HG03135 (cell line): ENCODE measurements at regions not wholly inside any gene's neighbourhood (a gene's known extent, or its start where the extent isn't known, plus 50 kb on each side); places are given as distances from the start of the nearest gene placed in this dataset.

ENCODE experiments used
- ATAC-seq: cut with Tn5 transposase; IDR thresholded peaks from one replicate; pipeline ENCODE4 v1.9.1; 2021; ENCODE audit warnings: mild to moderate bottlenecking, moderate library complexity; ENCODE audit not compliant: unreplicated experiment

DNA sequence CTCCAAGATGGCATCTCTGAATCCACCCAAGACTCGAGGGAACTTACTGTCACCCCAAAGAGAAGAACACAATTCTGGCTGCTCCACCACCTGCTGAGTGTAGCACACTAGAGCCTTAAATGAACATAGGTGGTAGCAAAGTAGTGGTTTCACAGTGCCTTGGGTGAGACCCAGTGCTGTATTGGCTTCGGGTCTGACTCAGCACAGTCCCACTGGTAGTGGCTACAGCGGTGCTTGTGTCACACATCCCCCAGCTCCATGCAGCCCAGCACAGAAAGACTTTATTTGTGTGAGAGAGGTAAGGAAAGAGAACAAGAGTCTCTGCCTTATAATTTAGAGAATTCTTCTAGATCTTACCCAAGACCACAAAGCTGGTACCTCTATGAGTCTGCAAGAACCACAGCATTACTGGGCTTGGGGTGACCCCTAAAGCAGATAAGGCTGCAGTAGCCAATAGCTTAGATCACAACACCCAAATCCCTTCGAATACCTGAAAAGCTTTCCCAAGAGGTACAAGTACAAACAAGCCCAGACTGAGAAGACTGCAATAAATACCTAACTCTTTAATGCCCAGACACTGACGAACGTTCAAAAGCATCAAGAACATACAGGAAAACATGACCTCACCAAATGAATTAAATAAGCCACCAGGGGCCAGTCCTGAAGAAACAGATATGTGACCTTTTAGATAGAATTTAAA, 83.3 kb upstream of the SLC38A4 start:
- ATAC-seq = no peak

DNA sequence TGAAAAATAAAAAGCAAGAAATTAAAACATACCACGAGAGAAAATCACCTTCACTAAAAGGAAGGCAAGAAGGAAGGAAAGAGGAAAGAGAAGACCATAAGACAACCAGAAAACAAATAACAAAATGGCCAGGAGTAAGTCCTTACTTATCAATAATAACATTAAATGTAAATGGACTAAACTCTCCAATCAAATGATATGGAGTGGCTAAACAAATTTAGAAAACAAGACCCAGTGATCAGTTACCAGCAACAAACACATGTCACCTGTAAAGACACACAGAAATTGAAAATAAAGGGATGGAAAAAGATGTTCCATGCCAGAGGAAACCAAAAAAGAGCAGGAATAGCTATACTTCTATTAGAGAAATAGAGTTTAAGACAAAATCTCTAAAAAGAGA, 85.0 kb upstream of the SLC38A4 start:
- ATAC-seq = no peak

DNA sequence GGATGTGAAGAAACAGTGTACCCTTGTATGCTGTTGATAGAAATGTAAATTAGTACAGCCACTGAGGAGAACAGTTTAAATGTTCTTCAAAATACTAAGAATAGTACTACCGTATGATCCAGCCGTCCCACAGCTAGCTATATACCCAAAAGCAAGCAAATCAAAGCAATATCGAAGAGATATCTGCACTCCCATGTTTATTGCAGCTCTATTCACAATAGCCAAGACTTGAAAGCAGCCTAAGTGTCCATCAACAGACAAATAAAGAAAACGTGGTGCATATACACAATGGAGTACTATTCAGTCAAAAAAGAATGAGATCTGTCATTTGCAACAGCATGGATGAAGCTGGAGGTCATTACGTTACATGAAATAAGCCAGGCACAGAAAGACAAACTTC, 88.5 kb upstream of the SLC38A4 start:
- ATAC-seq = no peak

DNA sequence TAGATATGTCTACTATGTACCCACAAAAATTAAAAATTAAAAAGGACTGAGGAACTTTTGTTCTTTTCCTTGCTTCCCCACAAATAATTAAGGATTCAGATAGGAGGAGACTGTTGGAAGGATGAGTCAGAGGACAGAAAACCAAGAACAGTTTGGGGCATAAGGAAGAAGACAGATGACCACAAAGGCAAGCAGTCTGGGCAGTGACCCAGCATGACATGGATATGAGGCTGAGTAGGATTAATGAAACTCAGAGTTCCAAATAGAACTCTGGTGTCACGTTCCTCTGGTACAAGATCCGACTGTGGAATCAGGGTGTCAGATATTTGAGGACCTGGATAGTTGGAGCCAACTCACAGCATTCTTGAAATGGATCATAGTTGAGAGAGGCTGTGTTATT, 89.3 kb upstream of the SLC38A4 start:
- ATAC-seq = no peak

DNA sequence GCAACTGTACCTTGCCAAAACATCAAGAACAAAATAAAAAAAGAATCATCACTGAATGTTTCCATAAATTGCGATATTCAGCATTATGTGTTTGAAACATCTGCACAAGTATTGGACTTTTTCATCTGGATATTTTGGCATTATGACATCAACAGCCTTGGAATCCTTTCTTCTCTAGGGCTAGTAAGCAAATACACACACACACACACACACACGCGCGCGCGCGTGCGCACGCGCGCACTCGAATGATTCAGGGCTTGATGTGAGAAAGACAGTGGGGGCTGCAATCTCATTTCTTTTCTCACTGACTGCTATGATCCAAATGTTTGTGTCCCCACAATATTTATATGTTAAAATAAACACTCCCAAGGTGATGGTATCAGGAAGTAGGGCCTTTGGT, 90.0 kb upstream of the SLC38A4 start:
- ATAC-seq = no peak

DNA sequence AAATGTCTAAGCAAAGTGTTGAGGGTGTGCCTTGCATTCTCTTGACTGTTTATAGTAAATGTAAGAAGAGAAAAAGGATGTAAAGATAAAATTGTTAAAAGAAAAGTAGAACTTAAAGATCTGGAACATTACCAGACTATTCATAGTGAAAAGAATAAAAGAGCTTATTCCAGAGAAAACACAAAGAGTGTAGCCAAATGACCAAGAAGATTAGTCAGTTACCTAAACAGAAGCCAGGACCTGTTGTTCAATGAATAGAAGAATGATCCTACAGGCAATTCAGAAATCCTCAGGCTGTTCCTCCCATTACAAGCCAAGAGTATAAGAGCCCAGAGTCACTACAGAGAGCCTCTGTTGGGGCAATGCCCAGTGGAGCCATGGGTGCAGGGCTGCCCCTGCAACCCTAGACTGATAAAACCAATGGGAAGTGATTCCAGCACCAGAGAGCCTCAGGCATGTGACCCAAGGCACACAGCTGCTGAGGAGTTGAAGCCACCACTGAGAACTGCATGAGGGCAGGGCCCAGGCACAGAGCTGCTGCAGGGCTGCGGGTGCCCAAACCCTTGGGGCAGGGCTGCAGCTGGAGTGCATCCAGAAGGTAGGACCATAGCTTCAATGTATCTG, 91.1 kb upstream of the SLC38A4 start:
- ATAC-seq = no peak

DNA sequence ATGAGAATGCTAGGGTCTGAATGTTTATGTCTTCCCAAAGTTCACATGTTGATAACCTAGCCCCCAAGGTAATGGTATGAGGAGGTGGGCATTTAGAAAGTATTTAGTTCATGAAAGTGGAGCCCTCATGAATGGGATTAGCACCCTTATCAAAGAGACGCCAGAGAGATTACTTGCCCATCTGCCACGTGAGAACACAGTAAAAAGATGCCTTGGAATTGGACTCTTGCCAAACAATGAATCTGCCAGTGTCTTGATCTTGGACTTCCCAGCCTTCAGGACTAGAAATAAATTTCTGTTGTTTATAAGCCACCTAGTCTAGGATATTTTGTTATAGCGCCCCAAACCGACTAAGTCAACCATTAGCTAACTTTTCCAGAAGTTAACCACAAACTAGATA, 92.0 kb upstream of the SLC38A4 start:
- no peak for ATAC-seq

DNA sequence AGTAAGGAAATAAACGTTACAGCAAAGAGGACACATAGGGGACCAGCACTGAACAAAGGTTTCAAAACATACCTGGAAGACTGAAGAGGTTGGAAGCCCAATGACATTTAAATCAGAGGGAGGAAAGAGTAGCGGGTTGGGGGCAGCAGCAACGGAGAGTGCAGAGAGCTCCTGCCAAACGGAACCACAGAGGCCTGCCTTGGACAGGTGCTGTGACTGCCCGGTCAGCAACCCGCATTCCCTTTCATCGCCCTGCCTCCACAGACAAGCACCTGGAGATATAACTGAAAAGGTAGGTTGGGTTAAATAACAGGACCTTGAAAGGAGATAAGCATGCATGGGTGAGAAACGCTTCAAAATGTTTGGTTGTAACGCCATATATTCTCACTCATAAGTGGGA, 92.8 kb upstream of the SLC38A4 start:
- ATAC-seq = no peak

DNA sequence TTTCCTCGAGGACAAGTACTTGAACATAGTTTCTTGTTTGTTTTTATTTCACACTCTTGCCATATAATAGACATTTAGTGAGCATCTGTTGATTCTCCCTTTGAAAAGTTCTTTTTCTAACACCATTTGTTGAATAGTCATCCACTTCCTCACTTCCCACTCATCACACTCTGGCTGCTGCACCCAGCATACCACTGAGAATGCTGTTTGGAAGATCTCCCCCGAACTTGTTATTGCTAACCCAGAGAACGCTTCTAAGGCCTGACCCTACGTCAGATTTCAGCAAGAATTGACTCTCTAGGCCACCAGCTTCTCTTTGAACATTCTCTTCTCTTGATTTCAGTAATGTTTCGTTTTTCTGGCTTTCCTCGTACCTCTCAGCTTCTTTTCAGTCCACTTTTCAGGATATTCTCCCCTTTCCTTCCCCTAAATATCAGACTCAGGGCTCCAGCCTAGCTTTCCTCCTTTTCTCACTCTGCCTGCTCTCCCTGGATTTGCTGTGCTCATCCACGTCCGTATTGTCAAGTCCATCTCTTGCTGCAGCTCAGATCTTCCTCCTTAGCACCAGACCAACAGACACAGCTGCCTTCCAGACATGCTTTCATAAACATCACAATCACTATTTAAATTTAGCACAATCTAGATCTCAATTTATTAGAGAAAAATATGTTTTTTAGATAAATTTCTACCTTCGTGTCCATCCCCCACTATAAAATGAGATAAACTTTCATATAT, 94.0 kb upstream of the SLC38A4 start:
- no peak for ATAC-seq

DNA sequence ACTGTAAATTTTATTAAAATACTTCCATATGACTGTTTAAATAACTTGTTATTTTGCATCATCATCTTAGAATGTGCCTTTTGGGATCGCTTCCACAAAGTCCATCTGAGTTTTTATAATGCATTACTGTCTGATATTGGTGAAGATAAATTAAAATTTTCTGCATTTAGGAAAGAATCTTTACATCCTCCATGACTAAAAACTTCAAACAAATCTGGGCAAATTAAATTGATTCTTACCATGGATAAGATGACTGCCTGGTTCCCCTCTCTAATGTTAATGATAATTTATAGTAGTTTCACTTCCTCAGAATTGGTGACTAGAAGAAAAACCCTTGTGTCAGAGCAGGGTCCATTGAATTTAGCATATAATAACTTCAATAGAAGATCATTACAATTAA, 94.7 kb upstream of the SLC38A4 start:
- ATAC-seq = no peak

DNA sequence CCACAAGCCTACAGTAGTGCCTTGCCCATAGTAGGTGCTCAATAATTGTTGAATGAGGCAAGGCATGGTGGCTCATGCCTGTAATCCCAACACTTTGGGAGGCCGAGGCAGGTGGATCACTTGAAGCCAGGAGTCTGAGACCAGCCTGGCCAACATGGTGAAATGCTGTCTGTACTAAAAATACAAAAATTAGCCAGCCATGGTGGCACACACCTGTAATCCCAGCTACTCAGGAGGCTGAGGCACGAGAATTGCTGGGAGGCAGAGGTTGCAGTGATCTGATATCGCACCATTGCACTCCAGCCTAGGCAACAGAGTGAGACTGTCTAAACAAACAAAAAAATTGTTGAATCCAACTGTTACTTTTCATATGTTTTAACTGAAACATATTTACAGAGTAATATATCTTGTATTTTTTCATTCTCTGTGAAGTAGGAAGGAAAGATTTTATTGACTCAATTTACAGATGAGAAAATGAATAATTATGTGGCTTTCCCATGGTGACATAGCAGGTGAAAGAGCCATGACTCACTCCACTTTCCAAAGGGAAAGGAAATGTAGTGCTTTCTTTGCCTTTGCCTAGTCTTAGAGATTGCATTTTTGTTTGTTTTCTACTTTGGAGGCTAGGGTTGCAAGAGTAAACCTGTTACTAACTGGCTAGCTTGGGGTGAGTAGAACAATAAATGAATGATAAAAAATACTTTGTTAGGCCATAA, 95.4 kb upstream of the SLC38A4 start:
- ATAC-seq = no peak

DNA sequence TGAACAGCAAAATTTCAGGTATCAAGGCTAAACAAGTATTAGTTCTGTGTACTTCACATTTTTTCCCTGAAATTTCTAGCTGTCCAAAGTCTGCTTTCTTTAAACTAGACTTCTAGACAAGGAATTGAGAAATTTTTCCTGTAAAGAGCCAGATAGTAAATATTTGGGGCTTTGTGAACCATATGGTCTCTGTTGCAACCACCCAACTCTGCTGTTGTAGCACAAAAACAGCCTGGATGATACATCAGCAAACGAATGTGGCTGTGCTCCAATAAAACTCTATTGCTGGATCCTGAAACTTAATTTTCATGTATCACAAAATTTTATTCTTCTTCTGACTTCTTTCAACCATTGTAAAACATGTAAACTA, 96.0 kb upstream of the SLC38A4 start:
- ATAC-seq = no peak

DNA sequence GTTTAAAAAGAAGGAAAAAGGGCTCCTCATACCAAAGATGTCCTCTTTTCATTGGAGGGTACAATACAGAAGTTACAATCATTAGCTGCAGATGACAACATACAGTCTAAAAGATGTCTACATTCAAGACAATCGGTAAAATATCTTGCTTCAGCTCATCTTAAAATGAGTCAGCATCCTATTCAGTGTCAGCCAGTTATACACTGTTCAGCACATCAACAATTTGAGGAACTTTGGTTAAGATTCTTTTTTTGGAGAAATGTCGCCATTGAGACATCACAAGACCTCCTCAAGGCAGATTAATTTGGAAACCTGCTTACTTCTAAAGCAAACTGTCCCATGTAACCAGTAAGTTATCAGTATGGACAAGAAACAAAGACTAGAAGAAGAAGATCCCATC, 100.7 kb upstream of the SLC38A4 start:
- ATAC-seq = no peak

DNA sequence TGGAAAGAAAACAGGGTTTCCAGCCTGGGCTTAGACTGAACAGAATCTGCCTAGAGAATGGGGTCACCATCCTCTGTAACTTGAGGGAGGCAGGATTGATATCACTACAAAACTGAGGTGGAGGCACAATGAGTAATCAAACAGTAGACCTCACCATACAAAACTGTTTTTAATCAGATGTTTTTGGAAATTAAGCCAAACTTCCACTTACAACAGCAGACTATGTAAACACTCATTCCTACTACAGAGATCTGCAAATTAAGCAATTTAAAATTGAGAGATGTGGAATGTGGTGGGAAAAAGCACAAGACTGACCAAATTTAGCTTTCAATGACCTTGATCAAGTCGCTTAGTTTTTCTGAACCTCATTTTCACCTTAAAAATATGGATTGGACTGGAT, 104.3 kb upstream of the SLC38A4 start:
- no peak for ATAC-seq

DNA sequence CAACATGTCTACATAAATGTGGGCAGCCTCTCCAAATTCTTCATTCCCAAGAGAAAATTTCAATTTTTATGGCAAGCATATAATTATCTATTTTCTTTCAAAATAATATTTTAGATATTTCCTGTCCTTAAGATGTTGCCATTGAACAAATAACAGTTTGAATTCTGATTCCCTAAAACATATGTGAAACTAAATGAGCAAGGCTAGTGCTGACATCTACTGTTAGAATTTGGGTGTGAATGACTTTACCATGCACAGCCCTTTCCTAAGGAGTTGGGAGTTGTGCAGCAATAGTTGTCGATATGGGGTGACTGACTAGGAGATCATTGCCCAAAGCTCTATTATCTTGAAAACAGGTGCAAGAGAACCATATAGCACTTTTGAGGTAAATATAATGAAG, 108.2 kb upstream of the SLC38A4 start:
- ATAC-seq = no peak

DNA sequence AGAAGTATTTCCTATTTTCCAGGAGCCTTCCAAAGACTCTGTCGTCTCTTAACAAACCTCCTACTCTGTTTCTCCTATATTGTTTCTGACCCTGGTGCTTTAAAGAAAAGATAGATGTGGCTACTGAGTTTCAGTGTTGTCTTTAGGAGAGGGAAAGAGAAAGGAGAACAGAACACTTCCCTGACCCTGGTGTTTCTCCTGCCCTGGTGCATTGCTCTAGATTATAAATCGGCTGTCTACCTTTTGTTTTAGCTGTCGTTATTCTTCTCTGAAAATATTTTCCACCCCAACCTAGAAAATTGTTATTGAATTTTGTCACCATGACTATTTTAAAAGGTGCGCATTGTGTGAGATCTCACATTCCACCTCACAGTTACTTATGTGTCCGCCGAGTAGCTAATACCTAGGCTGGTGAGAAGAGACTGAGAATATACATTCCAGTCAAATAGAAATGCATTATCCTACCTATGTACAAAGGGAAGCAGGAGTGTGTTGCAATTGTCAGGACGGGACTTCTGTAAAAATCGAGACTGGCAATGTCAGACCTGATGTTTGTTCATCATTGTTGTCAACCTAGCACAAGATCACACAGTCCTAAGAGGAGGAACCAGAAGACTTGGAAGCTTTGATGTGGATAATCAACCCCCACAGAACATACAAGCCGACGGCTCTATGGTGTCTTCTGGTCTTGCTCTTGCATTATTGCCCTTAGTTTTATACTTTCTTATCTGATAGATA, 108.7 kb upstream of the SLC38A4 start:
- ATAC-seq = no peak

DNA sequence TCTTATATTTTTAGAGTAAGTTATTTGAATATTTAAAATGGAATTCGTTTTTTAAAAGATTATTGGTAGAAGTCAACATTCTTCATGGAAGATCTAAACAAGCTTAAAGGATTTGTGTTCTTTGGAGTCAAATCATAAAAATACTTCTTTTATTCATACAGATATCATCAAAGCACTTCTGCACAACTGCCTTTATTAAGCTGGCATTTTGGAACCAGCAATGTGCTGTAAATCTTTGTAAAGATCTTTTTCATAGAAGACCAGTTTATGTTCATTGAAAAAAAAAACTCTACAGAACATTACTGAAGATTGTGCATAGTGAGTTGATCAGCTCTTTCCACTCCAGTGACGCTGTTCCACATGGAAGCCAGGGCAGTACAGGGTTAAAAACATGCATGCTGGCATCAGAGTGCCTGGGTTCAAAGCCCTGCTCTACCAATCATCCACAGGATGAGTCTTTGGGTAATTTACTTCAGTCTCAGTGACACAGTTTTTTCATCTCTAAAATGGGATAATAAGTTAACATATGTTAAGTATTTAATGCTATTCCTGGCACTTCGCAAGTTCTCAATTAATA, 109.6 kb upstream of the SLC38A4 start:
- no peak for ATAC-seq

DNA sequence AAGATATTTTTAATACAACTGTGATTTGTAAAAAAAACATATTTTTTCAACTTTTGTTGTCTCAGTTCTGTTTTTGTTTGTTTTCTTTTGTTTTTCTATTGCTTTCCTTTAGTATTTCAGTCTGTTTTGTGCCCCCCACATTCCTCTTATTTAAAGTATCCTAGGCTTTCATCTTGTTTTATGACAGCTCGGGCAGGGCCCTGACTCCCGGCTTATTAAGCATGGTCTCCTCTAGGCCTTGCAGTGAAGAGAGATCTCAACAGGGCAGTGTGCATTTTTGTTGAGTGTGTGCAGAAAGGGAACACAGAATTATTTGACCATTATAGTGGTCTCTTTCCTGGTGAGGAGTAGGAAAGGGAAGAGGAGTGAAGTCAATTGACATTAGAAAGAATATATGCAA, 110.2 kb upstream of the SLC38A4 start:
- no peak for ATAC-seq

DNA sequence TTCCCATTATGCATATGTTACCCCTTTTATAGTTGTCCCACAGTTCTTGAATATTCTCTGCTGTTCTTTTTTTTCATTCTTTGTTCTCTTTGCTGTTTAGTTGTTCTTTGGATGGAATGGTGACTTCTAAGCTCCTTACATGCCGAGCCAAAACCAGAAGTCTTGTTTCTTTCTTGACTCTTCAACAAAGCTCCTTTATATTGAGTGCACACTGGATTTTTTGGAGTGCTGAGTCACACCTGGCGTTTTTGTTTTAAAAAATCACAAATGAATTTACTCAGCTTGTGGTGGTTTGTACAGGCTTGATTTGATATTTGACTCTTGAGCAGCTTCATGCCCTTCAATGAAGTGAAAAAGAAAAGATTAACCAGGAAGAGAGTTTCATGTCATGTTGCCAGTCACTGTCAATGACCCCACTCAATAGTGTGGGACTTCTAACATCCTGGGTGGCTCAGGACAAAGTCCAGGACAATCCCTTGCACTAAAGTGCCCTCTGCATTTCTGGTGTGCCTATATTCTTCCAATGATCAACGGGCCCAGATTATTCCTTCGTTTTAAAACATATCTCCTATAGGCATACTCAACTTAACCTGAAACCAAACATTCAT, 112.4 kb upstream of the SLC38A4 start:
- no peak for ATAC-seq

DNA sequence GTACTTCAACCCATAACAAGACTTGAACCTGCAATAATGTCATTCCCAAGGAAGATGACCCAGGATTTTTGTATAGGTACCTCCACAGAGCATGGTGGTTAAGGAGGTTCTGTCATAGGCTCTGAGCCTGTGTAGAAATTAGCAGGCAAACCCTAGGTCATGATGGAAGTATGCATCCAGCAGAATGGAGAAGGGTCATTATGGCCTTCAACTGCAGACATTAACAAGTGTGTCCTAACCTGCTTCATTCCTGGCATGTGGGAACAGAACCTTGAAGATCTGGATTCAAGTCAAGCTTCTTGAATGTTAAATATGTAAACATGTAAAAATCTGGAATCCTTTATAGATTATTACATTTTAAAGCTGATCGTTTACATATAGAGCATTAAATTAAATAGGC, 116.2 kb upstream of the SLC38A4 start:
- no peak for ATAC-seq
